GM18861 (cell line): ENCODE measurements at regions not wholly inside any gene's neighbourhood (a gene's known extent, or its start where the extent isn't known, plus 50 kb on each side); places are given as distances from the start of the nearest gene placed in this dataset.

ENCODE experiments used
- ATAC-seq: cut with Tn5 transposase; IDR thresholded peaks from one replicate; pipeline ENCODE4 v1.9.1; 2021; ENCODE audit not compliant: unreplicated experiment

DNA sequence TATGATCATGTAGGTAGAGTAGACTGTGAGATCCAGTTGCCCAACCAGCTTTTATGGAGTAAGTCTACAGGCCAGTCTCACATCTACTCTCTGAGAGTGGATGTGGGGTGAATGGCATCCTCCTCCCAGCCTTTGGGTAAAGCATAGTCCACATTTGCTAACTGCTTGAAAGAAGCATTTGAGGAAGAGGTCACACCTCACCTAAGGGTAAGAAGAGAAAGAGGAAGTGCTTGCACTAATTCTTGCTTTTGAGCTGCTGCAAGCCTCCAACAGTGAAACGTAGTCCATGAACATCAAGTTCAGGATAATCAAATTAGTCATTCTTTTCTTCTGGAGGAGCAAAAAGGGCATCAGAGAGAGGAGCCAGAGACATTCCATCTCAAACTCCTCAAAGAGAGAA is 93.9 kb upstream of the AGR3 start:
- ATAC-seq = peak; percentile 78

DNA sequence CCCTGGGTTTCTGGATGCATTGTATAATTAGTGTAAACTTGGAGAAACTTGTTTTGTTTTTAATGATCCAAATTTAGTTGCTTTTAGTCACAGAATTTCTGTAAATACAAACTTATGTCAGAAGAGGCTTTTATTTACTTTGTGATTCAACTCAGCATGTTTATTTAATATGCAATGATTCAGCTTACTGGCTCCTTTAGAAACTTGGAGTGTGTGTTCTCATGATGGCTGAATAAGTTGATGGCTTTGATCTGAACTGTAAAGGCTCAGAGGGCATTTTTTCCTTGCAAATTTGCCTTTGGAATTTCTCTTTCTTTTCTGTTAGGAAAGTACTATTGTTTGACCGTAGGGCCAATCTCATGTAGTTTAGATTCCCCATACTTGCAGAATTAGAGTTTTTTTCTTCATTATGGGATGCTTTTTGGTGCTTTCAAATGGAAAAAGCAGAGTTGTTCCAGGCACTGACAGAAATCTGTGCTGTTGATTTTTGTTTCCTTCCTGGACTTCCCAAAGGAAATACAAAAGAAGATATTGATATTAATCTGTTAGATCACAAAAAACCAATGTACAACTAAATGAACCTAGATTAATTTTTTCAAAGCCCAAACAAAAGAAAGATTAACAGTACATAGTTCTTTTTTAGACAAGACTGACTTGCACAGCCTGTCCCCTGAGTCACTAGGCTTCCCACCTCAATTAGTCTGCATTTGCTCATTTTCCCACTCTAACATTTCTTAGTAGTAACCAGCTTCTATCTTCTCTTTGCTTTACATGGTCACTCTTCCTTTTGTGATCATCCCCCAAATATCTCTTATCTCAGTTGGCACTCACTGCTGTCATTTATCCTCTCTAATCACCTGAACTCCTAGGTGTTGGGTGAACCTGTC is 96.8 kb upstream of the AGR3 start:
- ATAC-seq = no peak

DNA sequence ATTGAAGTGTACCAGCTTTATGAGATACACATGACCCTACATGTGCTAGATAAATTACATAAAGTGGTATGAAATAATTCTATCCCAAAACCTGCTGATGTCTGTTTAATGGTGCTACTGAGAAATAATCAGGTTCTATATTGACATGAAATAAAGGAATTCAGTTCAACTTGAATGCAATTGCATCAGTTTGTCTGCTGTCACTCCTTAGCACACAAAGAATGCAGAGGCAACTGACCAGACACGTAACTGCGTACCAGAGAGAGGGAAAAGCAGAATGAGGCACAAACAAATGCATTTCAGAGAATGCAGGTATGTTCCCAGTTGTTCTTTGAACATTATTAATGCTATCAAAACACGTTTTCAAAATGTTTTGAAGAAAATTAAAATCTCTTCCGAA is 98.8 kb upstream of the AGR3 start:
- ATAC-seq = no peak

DNA sequence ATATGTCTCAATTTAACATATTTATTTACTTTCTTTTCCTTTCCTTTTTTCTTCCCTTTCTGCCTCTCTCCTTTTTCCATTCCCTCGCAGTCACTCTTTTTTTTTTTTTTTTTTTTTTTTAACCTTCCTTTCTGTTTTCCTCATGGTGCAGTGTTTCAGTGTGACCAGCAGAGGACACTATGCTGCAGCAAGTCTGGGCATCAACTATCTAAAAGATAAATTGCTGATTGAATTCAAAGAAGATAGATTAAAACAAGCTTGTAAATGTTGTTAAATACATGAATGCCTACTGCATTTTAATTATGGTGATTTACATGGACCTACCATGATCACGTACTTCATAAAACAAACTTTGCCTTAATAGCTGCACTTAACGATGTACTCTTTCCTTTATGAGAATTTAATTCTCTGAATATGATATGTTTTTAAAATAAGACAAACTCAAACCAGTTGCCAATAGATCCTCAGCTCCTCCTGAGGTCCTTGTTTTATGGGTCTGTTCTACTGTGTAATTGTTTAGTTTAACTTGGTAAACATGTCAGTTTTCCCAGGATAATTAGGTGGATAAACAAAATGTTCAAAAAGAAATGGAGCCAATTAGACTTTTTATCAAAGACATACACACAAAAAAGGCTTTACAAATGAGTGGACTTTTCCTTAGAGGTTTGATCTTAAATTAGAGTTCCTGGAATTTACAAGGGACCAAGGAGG is 101.0 kb upstream of the AGR3 start:
- ATAC-seq = no peak

DNA sequence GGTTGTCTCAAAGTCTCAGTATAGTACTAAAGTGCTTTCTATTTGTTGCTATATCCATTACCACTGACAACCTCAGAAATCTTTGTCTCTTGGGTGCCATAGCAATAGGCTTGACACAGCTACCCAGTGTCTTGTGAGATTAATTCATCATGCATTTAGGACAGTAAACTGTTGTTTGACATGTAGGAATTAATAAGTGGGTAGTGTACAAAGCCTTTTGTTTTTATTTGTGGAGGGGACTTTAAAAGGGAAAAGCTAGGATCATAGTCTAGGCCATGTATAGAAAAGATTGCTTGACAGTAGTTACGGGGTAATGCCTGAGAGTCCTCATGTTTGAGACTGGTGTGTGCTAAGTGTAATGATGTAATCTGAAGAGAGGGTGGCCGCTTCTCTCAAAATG is 102.6 kb upstream of the AGR3 start:
- ATAC-seq = no peak

DNA sequence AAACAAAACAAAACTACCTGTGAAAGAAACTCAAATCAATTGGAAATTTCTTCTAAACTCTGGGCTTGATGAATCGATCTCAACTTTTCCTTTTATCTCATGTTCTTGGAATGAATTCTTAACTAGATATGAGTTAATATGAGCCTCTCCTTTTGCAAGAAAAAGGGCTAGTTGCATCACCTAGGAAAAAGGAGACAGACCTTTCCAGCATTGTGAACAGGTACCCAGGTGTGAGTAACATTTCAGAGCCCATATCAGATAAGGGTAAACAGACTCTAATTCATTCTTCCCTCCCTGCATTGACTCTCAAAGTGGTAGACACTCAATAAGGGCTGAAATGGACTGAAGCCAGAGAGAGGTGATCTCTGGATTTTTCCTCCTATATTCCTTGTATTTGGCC is 103.8 kb upstream of the AGR3 start:
- no peak for ATAC-seq

DNA sequence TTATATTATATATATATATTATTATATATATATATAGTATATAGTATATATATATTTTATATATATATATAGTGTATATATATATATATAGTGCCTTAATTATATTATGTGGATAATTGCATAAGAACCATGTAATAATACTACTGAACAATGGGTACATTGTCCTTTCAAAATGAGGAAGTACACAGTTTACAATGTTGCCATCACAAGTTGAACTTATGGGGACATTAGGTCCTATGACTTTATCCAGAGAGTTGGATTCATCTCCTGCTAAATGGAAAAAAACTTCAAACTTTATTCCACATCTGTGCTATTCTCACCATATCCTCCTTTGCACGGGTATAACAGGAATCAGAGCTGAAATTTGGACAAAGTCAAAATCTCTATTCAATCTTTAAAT is 105.0 kb upstream of the AGR3 start:
- ATAC-seq = no peak

DNA sequence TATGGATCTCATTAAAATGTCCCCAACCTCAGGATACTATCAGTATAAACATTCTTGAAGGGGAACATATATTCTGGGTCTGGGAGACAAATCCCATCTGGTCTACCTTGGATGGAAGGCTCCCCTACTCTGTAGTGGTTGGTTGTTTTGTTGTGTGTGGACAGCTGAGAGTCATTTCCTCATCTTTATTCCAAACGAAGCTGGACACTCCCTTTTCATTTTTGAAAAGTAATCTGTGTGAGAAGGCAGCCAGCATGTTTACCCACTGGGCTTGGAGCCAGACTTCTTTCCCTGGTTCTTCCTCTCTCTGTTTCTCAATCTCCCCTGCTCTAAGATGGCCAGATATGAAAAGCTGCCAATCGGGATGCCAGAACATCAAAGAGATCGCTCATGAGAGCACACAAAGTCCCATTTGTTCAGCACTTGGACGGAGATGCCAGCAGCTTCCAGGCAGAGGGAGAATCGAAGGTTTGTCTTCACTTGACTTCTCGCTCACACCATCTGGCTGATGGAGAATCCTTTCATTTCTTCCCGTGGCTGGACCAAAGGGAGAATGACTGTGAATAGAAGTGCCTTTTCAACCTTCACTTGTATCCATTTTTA is 108.1 kb upstream of the AGR3 start:
- no peak for ATAC-seq

DNA sequence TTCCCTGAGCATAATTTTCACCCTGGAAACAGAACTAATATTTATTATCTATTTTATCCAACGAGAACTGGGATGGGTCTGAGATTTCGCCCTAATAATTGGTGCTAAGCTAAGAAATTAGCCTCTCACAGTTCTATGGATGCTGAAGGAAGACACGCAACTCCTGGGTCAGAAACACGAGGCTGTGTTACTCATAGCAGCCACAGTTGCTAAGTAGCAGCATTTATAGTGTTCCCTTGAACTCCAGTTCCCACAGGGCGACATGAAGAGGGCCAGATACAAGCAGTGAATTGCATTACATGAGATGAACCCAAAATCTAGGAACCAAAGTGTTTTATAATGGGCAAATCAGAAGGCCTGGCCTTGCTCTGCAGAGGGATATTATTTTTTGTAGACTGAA is 109.8 kb upstream of the AGR3 start:
- ATAC-seq = no peak

DNA sequence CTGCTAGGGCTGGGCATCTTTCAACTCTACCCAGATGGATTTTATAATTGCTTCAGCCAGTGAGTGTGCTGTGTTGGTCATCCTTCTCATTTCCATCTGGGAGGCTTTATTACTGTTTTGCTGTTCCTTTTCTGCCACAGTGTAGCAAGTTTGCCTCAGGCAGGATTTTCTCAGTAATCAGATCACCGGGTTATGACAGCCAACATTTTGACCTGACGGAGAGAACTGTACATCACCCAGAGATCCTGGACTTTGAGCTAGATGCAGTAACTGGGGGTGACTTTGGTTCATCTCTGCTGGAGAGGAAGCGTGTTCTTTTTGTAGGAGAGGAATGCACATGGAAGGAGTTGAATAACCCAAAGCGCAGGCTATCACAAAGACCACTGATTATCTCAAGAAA is 111.8 kb upstream of the AGR3 start:
- ATAC-seq = no peak

DNA sequence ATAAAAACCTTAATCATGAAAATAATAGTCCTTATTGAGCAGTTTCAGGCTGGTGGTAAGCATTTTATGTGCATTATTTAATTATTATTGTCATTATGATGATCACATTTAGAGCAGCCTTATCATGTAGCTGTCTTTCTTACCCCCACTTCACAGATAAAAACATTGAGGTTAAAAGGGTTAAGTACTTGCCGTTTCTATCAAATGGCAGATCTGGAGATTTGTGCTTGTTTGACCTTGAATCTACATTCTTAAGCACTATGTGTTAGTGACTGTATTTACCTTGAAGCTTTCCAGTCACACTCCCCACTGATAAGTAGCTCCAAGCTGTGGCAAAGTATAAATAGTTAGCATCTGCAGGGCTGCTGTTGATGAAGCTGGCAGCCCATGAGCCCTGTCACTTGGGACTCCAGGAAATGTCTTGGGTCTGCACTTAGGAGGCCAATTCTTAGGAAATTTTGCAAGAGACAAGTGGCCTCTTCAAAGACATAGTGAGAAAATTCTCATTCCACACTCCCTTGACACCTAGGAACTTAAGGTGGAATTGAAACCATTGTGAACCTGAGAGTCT is 116.8 kb upstream of the AGR3 start:
- no peak for ATAC-seq

DNA sequence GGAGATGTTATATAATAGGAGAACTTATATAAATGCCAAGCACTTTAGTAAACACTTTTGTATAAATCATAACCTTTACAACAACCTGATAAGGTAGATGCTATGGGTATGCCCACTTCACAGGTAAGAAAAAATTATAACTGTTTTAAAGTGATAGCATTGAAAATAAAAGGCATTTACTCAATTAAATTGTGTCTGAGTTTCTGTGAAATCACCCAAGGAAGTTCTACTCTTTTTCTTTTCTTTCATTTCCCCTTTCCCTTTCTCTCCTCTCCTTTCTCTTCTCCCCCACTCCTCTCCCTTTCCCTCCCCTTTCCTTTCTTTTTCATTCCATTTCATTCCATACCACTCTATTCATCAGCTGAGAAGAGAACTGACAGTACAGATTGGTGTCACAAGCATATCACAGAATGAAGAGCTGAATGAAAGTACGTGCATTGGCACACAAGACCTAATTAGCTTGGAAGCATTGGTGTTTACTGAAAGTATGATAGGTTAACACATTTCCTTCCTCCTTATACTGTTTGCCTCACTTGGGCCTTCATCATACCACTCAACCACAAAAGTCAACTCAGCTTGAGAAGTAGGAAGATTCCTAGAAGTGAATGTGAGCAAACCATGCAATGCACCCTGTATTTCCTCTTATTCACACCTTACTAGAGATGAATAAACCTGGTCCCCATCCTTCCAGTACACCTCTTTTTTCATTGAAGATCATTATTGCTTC is 117.9 kb upstream of the AGR3 start:
- no peak for ATAC-seq

DNA sequence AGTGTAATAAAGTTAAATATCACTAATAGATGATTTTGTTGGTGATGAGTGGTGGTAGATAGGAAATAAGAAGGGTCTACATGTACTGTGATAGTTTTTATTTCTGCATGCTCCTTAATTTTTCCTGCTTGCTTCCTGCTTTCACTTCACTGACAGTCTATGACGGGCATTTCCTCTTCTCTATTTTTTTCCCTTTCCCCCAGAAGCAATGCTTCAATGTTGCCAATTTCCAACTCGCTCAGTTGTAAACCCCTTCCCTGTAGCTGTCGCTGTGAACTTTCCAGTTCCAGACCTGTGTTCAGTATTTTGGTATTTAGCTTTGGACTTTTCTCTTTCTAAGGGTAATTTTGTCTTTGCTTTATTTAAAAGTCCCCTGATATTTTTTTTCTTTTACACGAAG is 123.5 kb upstream of the AGR3 start:
- ATAC-seq = no peak

DNA sequence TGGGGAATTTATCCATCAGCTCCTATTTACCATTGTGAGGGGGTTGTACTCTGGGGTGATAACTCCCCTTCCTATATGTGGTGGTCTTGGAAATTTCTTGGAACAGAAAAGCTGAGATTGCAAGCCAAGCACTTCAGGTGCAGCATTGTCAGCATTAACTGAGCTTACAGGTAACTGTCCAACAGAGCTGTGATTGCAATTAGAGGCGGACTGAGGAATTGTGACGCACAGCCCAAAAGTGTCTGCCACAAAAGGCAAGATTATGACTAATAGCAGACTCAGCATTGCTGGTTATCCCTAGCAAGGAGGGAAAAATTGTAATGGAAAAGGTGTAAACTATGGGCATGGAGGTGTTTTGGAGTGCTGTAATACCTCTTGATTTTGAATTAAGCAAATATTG is 126.1 kb upstream of the AGR3 start:
- no peak for ATAC-seq

DNA sequence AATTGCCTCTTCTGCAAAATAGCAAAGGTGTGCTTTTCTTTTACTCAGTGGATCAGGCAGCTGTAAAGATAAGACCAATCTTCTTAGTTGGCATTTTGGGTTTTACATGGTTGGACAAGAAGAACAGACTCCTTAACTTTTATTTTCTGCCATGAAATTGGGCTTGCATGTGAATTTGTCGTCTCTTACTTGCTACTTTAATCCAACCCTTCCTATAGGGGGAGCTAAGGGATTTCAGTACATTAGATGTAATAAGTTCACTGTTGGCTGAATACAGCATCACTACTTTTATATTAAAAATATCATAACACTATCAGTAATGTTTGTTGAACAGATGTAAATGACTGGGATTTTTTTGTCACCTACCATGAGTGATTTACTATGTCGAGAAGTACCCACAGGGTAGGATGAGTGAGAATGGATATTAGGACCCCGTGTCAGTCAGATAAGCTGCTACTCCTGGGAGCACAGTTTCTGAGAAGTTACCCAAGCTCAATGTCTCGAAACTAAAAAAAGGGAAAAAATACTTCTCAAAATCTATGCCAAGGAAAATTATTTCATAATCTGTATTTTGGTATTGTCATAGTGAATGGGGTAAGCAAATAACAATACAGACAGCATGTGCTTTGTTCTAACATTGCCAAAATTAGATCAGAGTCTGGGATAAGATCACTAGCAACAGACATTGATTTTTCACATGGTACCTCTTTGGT is 127.4 kb upstream of the AGR3 start:
- ATAC-seq = no peak

DNA sequence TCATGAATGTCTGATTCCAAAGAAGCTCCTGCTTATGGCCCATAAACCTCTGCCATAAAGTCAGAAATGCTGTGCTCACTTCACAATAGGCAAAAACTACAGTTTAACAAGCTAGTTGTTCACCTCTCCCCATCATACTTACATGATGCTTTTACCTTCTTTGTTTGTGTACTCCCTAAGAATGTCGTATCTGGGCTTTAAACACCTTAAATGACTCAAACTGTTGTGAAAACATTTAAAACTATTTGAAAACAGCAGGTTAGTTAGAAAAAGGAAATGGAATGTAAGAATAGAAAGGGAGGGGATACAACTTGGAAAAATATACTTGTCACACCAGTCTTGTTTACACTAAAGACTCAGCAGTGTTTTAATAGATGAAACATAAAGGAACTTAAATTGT is 128.2 kb upstream of the AGR3 start:
- ATAC-seq = no peak

DNA sequence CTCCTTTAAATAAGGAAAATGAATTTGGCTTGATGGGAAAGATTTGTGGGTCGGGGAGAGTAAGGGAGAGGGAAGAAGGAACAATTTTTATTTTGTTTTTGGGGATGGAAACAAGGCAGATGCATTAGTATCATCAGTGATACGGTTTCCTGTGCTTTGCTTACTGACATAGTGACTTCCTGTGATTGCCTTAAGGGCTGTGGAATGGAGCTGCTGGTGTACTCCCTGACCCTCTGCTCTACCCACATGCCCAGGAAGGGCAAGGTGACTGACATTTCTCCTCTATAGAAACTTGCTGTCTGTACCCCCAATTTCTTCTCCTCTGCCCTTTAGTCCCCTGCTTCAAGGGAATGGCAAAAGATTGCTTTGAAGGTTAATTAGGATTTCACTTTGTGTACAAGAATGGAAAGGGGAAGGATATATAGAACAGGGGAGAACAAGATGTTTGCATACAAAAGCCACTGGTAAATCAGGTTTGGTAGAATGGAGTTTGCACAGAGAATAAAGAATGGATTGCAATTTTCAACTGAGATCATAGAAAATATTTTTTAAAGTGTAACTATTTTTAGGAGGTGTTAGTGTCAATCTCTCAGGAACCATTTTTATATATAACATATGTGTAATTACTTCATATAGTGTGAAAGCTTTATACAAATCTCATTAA is 129.0 kb upstream of the AGR3 start:
- ATAC-seq = no peak

DNA sequence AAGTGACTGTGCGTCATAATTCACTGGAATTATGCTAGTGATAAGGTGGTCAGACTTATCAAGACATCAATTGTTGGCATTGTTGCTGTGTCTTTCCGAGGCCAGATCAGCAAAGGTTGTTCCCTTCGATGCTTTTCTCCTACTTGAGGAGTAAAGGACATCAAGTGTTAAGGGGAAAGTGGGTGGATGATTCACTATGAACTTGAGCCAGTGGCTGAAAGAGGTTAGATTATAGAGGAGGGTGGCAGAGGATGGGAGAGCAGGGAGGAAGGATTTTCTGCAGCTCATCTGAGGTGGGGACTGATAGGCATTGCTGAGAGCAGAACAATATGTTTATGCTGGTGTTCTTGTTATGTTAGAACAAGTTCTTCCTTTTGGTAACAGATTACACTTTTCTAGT is 131.4 kb upstream of the AGR3 start:
- ATAC-seq = no peak

DNA sequence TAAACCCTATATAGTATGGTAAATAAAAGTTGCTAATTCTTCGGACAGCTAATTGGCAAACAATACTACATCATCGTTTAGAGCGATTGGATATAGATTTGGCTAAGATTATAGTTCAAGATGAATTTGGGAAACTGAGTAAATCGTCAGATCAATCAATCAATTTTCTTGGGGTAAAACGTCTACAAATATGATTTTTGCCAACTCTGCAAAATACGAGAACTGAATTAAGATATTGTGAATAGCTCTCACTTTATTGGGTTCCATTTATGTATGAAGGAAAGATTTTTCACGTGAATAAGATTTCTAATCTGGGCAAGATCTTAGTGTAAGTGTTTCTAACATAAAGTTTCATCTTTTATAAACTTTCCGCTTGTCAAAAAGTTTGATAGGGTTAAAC is 132.9 kb upstream of the AGR3 start:
- ATAC-seq = no peak

DNA sequence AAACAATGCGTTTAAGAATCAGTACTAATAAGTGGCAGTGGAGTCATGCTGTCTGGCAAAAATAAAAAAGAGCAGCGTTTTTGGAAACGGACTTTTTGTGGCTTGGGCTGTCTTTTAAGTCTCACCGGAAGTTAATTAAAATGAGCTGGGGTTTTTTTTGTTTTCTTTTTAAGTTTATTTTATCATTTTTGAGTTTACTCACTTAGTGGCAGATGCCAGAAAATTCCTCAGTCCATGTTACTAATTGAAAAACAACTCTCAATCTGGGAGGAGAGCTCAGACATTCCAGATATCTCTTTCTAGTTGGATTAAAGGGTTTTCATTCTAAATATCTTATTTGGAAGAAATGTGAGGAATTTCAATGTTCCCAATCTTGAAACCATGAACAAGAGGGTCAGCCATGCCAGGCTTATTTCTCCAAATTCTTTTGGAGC is 133.8 kb upstream of the AGR3 start:
- no peak for ATAC-seq
